ENCODE measurements at regions not wholly inside any gene's neighbourhood (a gene's known extent, or its start where the extent isn't known, plus 50 kb on each side); places are given as distances from the start of the nearest gene placed in this dataset.

- Histone ChIP-seq H3K27me3 (ENCODE audit: control insufficient read depth in 2 of 2, insufficient read depth in 2 of 2, low read length in 2 of 2) (peaks cover 18 to 29% of the 10 kb centered on the region in 2 donors), H4K20me1 (ENCODE audit: insufficient read depth, low read length) (no peaks in the 10 kb centered on the region), H3K4me1 (ENCODE audit: control insufficient read depth in 1 of 2, insufficient read depth in 2 of 2, low read length in 2 of 2) (peaks cover 5% of the 10 kb centered on the region in 2 donors), H3K36me3 (replicated peaks in 1 of 2; ENCODE audit: control insufficient read depth in 1 of 2, insufficient read depth in 2 of 2, low read length in 2 of 2) (no peaks in the 10 kb centered on the region), H3K9ac (ENCODE audit: insufficient read depth, low read length, poor library complexity, severe bottlenecking) (no peak overlapping the region), H3K79me2 (ENCODE audit: insufficient read depth, low read length) (no peaks in the 10 kb centered on the region), H3K27ac (ENCODE audit: low read depth in 1 of 2, low read length in 2 of 2) (no peak overlapping the region), H3K9me3 (replicated peaks in 1 of 2; ENCODE audit: control insufficient read depth in 1 of 2, insufficient read depth in 1 of 2, low read length in 2 of 2) (no peaks in the 10 kb centered on the region), H3K4me2 (replicated peaks; ENCODE audit: extremely low read depth, low read length, poor library complexity, severe bottlenecking) (no peak overlapping the region), H3K4me3 (replicated peaks in 1 of 3; ENCODE audit: low read depth in 2 of 3, low read length in 3 of 3) (no peak overlapping the region), H2AFZ (ENCODE audit: insufficient read depth, low read depth, low read length, poor library complexity, severe bottlenecking) (no peak overlapping the region)
- H3K4me1 Mint-ChIP-seq: no peaks in the 10 kb centered on the region
- no peak overlapping the region for H3K4me3 Mint-ChIP-seq
- H3K27ac Mint-ChIP-seq: no peak overlapping the region
- peaks cover 0 to 2% (median 0%) of the 10 kb centered on the region in 7 donors for H3K9me3 Mint-ChIP-seq
- H3K36me3 Mint-ChIP-seq: no peaks in the 10 kb centered on the region
- no peak for TF ChIP-seq CTCF (IDR thresholded peaks at IDR 0.05)
- no peak for DNase-seq
- intact Hi-C loops (cut with micrococcal nuclease): no loop called here
- peaks cover 19 to 36% (median 21%) of the 10 kb centered on the region in 3 donors for H3K27me3 Mint-ChIP-seq (ENCODE audit: low read depth in 3 of 3)
- WGBS (ENCODE audit: insufficient coverage): no CpG with 5 or more reads among the region's 3 CpGs
Observed at GRCh38 chr17:34504814-34505484, 74.4 kb upstream of the TMEM132E start.

GRCh38 chr17:34503528-34504195 is 75.7 kb upstream of the TMEM132E start:
- no peaks in the 10 kb centered on the region for H3K36me3 Mint-ChIP-seq
- H3K27me3 Mint-ChIP-seq (ENCODE audit: low read depth in 3 of 3): peaks cover 14 to 30% (median 17%) of the 10 kb centered on the region in 3 donors
- Histone ChIP-seq H3K9me3 (replicated peaks in 1 of 2; ENCODE audit: control insufficient read depth in 1 of 2, insufficient read depth in 1 of 2, low read length in 2 of 2) (no peaks in the 10 kb centered on the region), H3K79me2 (ENCODE audit: insufficient read depth, low read length) (no peaks in the 10 kb centered on the region), H2AFZ (ENCODE audit: insufficient read depth, low read depth, low read length, poor library complexity, severe bottlenecking) (no peak overlapping the region), H3K4me3 (replicated peaks in 1 of 3; ENCODE audit: low read depth in 2 of 3, low read length in 3 of 3) (no peak overlapping the region), H3K4me2 (replicated peaks; ENCODE audit: extremely low read depth, low read length, poor library complexity, severe bottlenecking) (no peak overlapping the region), H3K36me3 (replicated peaks in 1 of 2; ENCODE audit: control insufficient read depth in 1 of 2, insufficient read depth in 2 of 2, low read length in 2 of 2) (no peaks in the 10 kb centered on the region), H3K27ac (ENCODE audit: low read depth in 1 of 2, low read length in 2 of 2) (no peak overlapping the region), H3K4me1 (ENCODE audit: control insufficient read depth in 1 of 2, insufficient read depth in 2 of 2, low read length in 2 of 2) (peaks cover 5% of the 10 kb centered on the region in 2 donors), H4K20me1 (ENCODE audit: insufficient read depth, low read length) (no peaks in the 10 kb centered on the region), H3K9ac (ENCODE audit: insufficient read depth, low read length, poor library complexity, severe bottlenecking) (no peak overlapping the region), H3K27me3 (ENCODE audit: control insufficient read depth in 2 of 2, insufficient read depth in 2 of 2, low read length in 2 of 2) (peaks cover 19 to 20% of the 10 kb centered on the region in 2 donors)
- TF ChIP-seq CTCF (IDR thresholded peaks at IDR 0.05): no peak
- WGBS (ENCODE audit: insufficient coverage): 49% methylated on average over 9 of the region's 10 CpGs
- H3K27ac Mint-ChIP-seq: no peak overlapping the region
- intact Hi-C loops (cut with micrococcal nuclease): no loop called here
- peak; percentile 24 to 81 (median 44) for DNase-seq
- no peaks in the 10 kb centered on the region for H3K9me3 Mint-ChIP-seq
- H3K4me1 Mint-ChIP-seq: no peaks in the 10 kb centered on the region
- H3K4me3 Mint-ChIP-seq: no peak overlapping the region

Data from CD14-positive monocyte (primary cell).